Neuronal stem cell (in vitro differentiated cells): ENCODE measurements at regions not wholly inside any gene's neighbourhood (a gene's known extent, or its start where the extent isn't known, plus 50 kb on each side); places are given as distances from the start of the nearest gene placed in this dataset.
"Not testable (repeated sequence)": the region's sequence is repeated elsewhere in the genome, so short reads cannot be mapped to it uniquely, and the experiment has no call there.

Experiments used
- DNase-seq: peaks from one replicate; pipeline ENCODE4 v3.0.0-alpha.2; 2013; ENCODE audit warnings: low spot score
- H2AFZ ChIP-seq: one replicate; pipeline ENCODE4 v1.6.1; 2013; ENCODE audit warnings: mild to moderate bottlenecking, low read length, inconsistent platforms
- H2AK5ac ChIP-seq: 2 replicates; pipeline ENCODE4 v1.6.1; 2013; ENCODE audit warnings: low read depth, mild to moderate bottlenecking, inconsistent platforms, low read length, moderate library complexity, mixed read lengths
- H2BK120ac ChIP-seq: 2 replicates; pipeline ENCODE4 v1.6.1; 2013; ENCODE audit warnings: low read depth, mild to moderate bottlenecking, inconsistent platforms, low read length, moderate library complexity, mixed read lengths
- H2BK12ac ChIP-seq: one replicate; pipeline ENCODE4 v1.6.1; 2013; ENCODE audit warnings: low read length, inconsistent platforms
- H2BK15ac ChIP-seq: 2 replicates; pipeline ENCODE4 v1.6.1; 2013; ENCODE audit warnings: mild to moderate bottlenecking, low read length, inconsistent platforms, mixed read lengths
- H2BK5ac ChIP-seq: one replicate; pipeline ENCODE4 v1.6.1; 2013; ENCODE audit warnings: inconsistent platforms, mild to moderate bottlenecking, low read length, moderate library complexity
- H3K14ac ChIP-seq: one replicate; pipeline ENCODE4 v1.6.1; 2013; ENCODE audit warnings: low read length, inconsistent platforms
- H3K18ac ChIP-seq: 2 replicates; pipeline ENCODE4 v1.6.1; 2013; ENCODE audit warnings: low read length, inconsistent platforms
- H3K23ac ChIP-seq: 2 replicates; pipeline ENCODE4 v1.6.1; 2013; ENCODE audit warnings: low read depth, mild to moderate bottlenecking, mixed read lengths, low read length, inconsistent platforms; ENCODE audit not compliant: poor library complexity
- H3K27ac ChIP-seq: replicated peaks from 3 replicates; pipeline ENCODE4 v1.5.1; 2013; ENCODE audit warnings: low read length, inconsistent platforms
- H3K27me3 ChIP-seq, 3 experiments: 2 replicates each; pipeline ENCODE4 v1.6.1; 2013; ENCODE audit warnings: low read length in 3 of 3, mild to moderate bottlenecking in 2 of 3, inconsistent platforms in 1 of 3, low read depth in 1 of 3, mixed read lengths in 1 of 3, moderate library complexity in 1 of 3; ENCODE audit not compliant: control insufficient read depth in 3 of 3, insufficient read depth in 3 of 3
- H3K36me3 ChIP-seq, 2 donors: replicated peaks in 1 of 2; 2 replicates each; pipeline ENCODE4 v1.6.1; 2013; ENCODE audit warnings: low read length in 2 of 2; ENCODE audit not compliant: control insufficient read depth in 2 of 2, insufficient read depth in 2 of 2
- H3K4ac ChIP-seq: 2 replicates; pipeline ENCODE4 v1.6.1; 2013; ENCODE audit warnings: inconsistent platforms, mild to moderate bottlenecking, low read length, moderate library complexity
- H3K4me1 ChIP-seq, 2 donors: 1 replicate in 1 of 2; 2 replicates in 1 of 2; pipeline ENCODE4 v1.6.1; 2013; ENCODE audit warnings: low read length in 2 of 2, low read depth in 1 of 2; ENCODE audit not compliant: control insufficient read depth in 2 of 2, insufficient read depth in 1 of 2
- H3K4me2 ChIP-seq: one replicate; pipeline ENCODE4 v1.6.1; 2013; ENCODE audit warnings: mild to moderate bottlenecking, low read length, inconsistent platforms; ENCODE audit not compliant: insufficient read depth, poor library complexity, severe bottlenecking
- H3K4me3 ChIP-seq, 2 donors: 2 replicates each; pipeline ENCODE4 v1.5.1; 2013; ENCODE audit warnings: low read length in 2 of 2, mild to moderate bottlenecking in 2 of 2, inconsistent platforms in 1 of 2, moderate library complexity in 1 of 2
- H3K79me1 ChIP-seq: one replicate; pipeline ENCODE4 v1.6.1; 2013; ENCODE audit warnings: low read depth, mild to moderate bottlenecking, inconsistent platforms, low read length, moderate library complexity
- H3K9ac ChIP-seq: one replicate; pipeline ENCODE4 v1.6.1; 2013; ENCODE audit warnings: mild to moderate bottlenecking, low read depth, low read length, inconsistent platforms; ENCODE audit not compliant: poor library complexity
- H3K9me3 ChIP-seq, 2 donors: replicated peaks in 1 of 2; 2 replicates each; pipeline versions ENCODE3 to v1.6.1; 2013; ENCODE audit warnings: low read length in 2 of 2, mild to moderate bottlenecking in 2 of 2, inconsistent platforms in 1 of 2, low read depth in 1 of 2, mixed read lengths in 1 of 2, moderate library complexity in 1 of 2; ENCODE audit not compliant: control insufficient read depth in 2 of 2, insufficient read depth in 1 of 2
- H4K8ac ChIP-seq: one replicate; pipeline ENCODE4 v1.6.1; 2013; ENCODE audit warnings: low read depth, mild to moderate bottlenecking, inconsistent platforms, low read length, moderate library complexity
- H4K91ac ChIP-seq: one replicate; pipeline ENCODE4 v1.6.1; 2013; ENCODE audit warnings: low read length, low read depth, mild to moderate bottlenecking, inconsistent platforms; ENCODE audit not compliant: poor library complexity
- WGBS, 2 donors: extraction: QIAGEN DNeasy Blood & Tissue Kit; methylation state at CpG; one replicate each; pipeline ENCODE4 v1.1.7; 2013; ENCODE audit warnings: missing lambda C conversion rate in 2 of 2, mixed read lengths in 1 of 2; ENCODE audit not compliant: insufficient read length in 2 of 2, insufficient replicate concordance in 1 of 2; ENCODE audit errors: extremely low coverage in 2 of 2; 5-methylcytosine and 5-hydroxymethylcytosine counted together

DNA sequence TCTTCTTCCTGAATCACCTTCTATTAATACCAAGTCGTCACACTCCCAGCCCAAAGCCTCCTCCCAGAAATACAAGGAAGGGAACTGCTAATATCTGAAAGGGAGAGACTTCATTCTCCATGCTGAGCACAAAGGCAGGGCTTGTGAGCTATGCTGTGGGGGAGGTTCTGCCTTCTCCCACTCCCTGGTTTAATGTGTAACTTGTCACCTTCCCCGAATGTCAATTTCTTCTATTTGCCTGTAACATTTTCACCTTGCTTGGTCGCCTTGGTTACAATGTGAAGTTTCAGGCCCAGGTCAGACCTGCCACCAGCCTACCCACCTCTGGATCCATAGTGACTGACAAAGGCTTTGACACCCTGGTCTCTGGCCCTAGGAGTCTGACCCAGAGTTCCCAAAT is 82.0 kb upstream of the ESRRB start:
- Histone ChIP-seq H2BK120ac (no peak overlapping the region), H3K27me3 (no peaks in the 10 kb centered on the region), H3K36me3 (no peaks in the 10 kb centered on the region), H2AK5ac (no peak overlapping the region), H3K4ac (no peak overlapping the region), H3K79me1 (no peaks in the 10 kb centered on the region), H3K23ac (no peak overlapping the region), H3K9ac (no peak overlapping the region), H2BK5ac (no peak overlapping the region), H2BK12ac (no peak overlapping the region), H3K9me3 (peaks cover 0 to 2% of the 10 kb centered on the region in 2 donors), H3K4me2 (no peak overlapping the region), H3K14ac (no peak overlapping the region), H2BK15ac (no peak overlapping the region), H3K18ac (no peak overlapping the region), H4K8ac (no peak overlapping the region), H2AFZ (no peak overlapping the region), H4K91ac (no peak overlapping the region), H3K27ac (no peak overlapping the region), H3K4me3 (no peak overlapping the region), H3K4me1 (no peaks in the 10 kb centered on the region)
- no peak for DNase-seq
- WGBS, 2 donors: no CpG with 5 or more reads among the region's 3 CpGs

DNA sequence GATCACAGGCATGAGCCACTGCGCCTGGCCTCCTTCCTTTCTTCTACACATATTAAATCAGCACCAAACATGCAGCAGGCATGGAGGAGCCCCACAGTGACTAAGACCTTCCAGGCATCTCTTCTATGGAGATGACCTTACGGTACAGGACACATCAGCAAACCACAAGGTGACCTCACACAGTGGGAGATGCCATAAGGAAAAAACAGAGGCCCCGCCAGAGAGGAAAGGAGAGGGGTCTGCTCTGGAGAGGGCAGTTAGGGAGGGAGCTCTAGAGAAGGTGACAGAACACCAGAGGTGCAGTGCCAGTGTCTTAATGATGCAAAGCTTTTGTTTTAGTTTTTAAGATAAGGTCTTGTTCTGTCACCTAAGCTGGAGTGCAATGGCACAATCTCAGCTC is 81.1 kb upstream of the ESRRB start:
- no CpG with 5 or more reads among the region's 3 CpGs for WGBS, 2 donors
- Histone ChIP-seq H3K18ac (no peak overlapping the region), H3K27ac (no peak overlapping the region), H3K23ac (no peak overlapping the region), H3K36me3 (no peaks in the 10 kb centered on the region), H2BK120ac (no peak overlapping the region), H3K9ac (no peak overlapping the region), H2AFZ (no peak overlapping the region), H3K4ac (no peak overlapping the region), H3K14ac (no peak overlapping the region), H3K4me2 (no peak overlapping the region), H2BK5ac (no peak overlapping the region), H2AK5ac (no peak overlapping the region), H2BK15ac (no peak overlapping the region), H3K4me1 (no peaks in the 10 kb centered on the region), H4K91ac (no peak overlapping the region), H3K9me3 (peaks cover 0 to 2% of the 10 kb centered on the region in 2 donors), H3K27me3 (no peaks in the 10 kb centered on the region), H4K8ac (no peak overlapping the region), H3K4me3 (no peak overlapping the region), H2BK12ac (no peak overlapping the region), H3K79me1 (no peaks in the 10 kb centered on the region)
- no peak for DNase-seq

DNA sequence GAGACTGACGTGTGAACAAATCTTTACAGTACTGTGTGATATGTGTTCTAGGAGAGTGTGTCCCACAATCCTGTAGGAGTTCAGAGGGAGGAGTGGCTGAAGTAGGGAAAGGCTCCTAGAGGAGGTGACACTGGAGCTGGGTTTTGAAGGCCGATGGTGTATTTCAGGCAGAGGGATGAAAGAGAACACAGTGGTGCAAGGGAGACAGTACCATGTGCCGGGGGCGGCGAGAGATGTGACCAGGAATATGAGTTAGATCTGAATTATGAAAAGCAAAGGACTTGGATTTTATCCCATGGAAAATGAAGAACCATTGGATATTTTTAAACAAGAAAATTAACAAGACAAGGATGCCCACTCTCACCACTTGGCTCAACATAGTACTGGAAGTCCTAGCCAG is 77.0 kb upstream of the ESRRB start:
- Histone ChIP-seq H3K4me1 (peaks cover 0 to 3% of the 10 kb centered on the region in 2 donors), H2BK5ac (no peak overlapping the region), H3K4ac (no peak overlapping the region), H3K9me3 (no peaks in the 10 kb centered on the region), H3K14ac (no peak overlapping the region), H3K4me2 (no peak overlapping the region), H2BK120ac (no peak overlapping the region), H4K91ac (no peak overlapping the region), H2BK15ac (no peak overlapping the region), H3K9ac (no peak overlapping the region), H3K23ac (no peak overlapping the region), H2AK5ac (no peak overlapping the region), H3K27me3 (no peaks in the 10 kb centered on the region), H3K36me3 (no peaks in the 10 kb centered on the region), H4K8ac (no peak overlapping the region), H3K79me1 (no peaks in the 10 kb centered on the region), H2AFZ (no peak overlapping the region), H3K4me3 (no peak overlapping the region), H2BK12ac (no peak overlapping the region), H3K18ac (no peak overlapping the region), H3K27ac (no peak overlapping the region)
- no peak for DNase-seq
- WGBS, 2 donors: no CpG with 5 or more reads among the region's 5 CpGs

DNA sequence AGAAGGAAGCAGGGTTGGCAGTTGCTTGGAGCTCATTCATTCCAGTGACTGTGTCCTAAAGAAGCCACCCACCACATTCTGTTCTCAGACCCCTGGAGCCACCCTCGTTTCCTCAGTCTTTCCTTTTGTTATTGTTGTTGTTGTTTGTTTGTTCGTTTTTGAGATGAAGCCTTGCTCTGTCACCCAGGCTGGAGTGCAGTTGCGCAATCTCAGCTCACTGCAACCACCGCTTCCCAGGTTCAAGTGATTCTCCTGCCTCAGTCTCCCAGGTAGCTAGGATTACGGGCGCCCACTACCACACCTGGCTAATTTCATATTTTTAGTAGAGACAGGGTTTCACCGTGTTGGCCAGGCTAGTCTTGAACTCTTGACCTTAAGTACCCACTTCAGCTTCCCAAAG is 72.7 kb upstream of the ESRRB start:
- H4K91ac ChIP-seq, H3K23ac ChIP-seq, H3K9me3 ChIP-seq, H3K9ac ChIP-seq, H2BK5ac ChIP-seq, H3K36me3 ChIP-seq, H3K14ac ChIP-seq, H3K4me2 ChIP-seq, H2BK12ac ChIP-seq, H3K4ac ChIP-seq, H4K8ac ChIP-seq, DNase-seq, H2AK5ac ChIP-seq, H3K4me1 ChIP-seq, H3K79me1 ChIP-seq, H3K27ac ChIP-seq, H3K4me3 ChIP-seq, H3K18ac ChIP-seq, H2BK120ac ChIP-seq, H2BK15ac ChIP-seq, H2AFZ ChIP-seq, H3K27me3 ChIP-seq: not testable (repeated sequence)
- WGBS, 2 donors: no CpG with 5 or more reads among the region's 7 CpGs
